H9 (cell line): ENCODE measurements at regions not wholly inside any gene's neighbourhood (a gene's known extent, or its start where the extent isn't known, plus 50 kb on each side); places are given as distances from the start of the nearest gene placed in this dataset.

Source experiments
- DNase-seq: peaks from one replicate; pipeline ENCODE4 v3.0.0-alpha.2; 2017
- H2AFZ ChIP-seq: one replicate; pipeline ENCODE4 v1.6.1; 2013; ENCODE audit warnings: mild to moderate bottlenecking, low read length, control low read depth, moderate library complexity
- H2AK5ac ChIP-seq: 2 replicates; pipeline ENCODE4 v1.6.1; 2013; ENCODE audit warnings: low read length, control low read depth, mixed read lengths; ENCODE audit not compliant: insufficient read length
- H2BK120ac ChIP-seq: one replicate; pipeline ENCODE4 v1.6.1; 2013; ENCODE audit warnings: low read depth, mild to moderate bottlenecking, low read length, control low read depth, inconsistent platforms; ENCODE audit not compliant: poor library complexity, severe bottlenecking
- H2BK12ac ChIP-seq: 2 replicates; pipeline ENCODE4 v1.6.1; 2013; ENCODE audit warnings: low read length, control low read depth, mixed read lengths, low read depth; ENCODE audit not compliant: insufficient read length
- H2BK15ac ChIP-seq: 2 replicates; pipeline ENCODE4 v1.6.1; 2013; ENCODE audit warnings: low read depth, low read length, control low read depth
- H2BK20ac ChIP-seq: one replicate; pipeline ENCODE4 v1.6.1; 2013; ENCODE audit warnings: low read depth, mild to moderate bottlenecking, low read length, control low read depth, inconsistent platforms; ENCODE audit not compliant: poor library complexity, severe bottlenecking
- H2BK5ac ChIP-seq: 2 replicates; pipeline ENCODE4 v1.6.1; 2013; ENCODE audit warnings: low read length, control low read depth, mixed read lengths; ENCODE audit not compliant: insufficient read length
- H3K14ac ChIP-seq: 2 replicates; pipeline ENCODE4 v1.6.1; 2013; ENCODE audit warnings: low read length, control low read depth; ENCODE audit not compliant: insufficient read depth
- H3K18ac ChIP-seq: 2 replicates; pipeline ENCODE4 v1.6.1; 2013; ENCODE audit warnings: low read depth, mild to moderate bottlenecking, mixed read lengths, low read length, control low read depth; ENCODE audit not compliant: insufficient read length
- H3K23ac ChIP-seq: 2 replicates; pipeline ENCODE4 v1.6.1; 2013; ENCODE audit warnings: low read length, control low read depth, mixed read lengths, low read depth; ENCODE audit not compliant: insufficient read length
- H3K23me2 ChIP-seq: 2 replicates; pipeline ENCODE4 v1.6.1; 2013; ENCODE audit warnings: low read depth, mild to moderate bottlenecking, mixed read lengths, low read length, control low read depth; ENCODE audit not compliant: insufficient read length, poor library complexity, severe bottlenecking
- H3K27ac ChIP-seq: 2 replicates; pipeline ENCODE4 v1.5.1; 2013; ENCODE audit warnings: low read length, control low read depth, mixed read lengths, low read depth; ENCODE audit not compliant: insufficient read length
- H3K27me3 ChIP-seq: 2 replicates; pipeline ENCODE4 v1.6.1; 2013; ENCODE audit warnings: low read length, control low read depth, inconsistent platforms; ENCODE audit not compliant: insufficient read depth
- H3K4ac ChIP-seq: 2 replicates; pipeline ENCODE4 v1.6.1; 2013; ENCODE audit warnings: low read depth, mild to moderate bottlenecking, control low read depth, inconsistent platforms, low read length, moderate library complexity
- H3K4me1 ChIP-seq: 2 replicates; pipeline ENCODE4 v1.6.1; 2013; ENCODE audit warnings: low read length, control low read depth, inconsistent platforms; ENCODE audit not compliant: insufficient read depth
- H3K4me2 ChIP-seq: 2 replicates; pipeline ENCODE4 v1.6.1; 2013; ENCODE audit warnings: low read length, control low read depth, mixed read lengths; ENCODE audit not compliant: insufficient read length, insufficient read depth
- H3K56ac ChIP-seq: 2 replicates; pipeline ENCODE4 v1.6.1; 2013; ENCODE audit warnings: low read depth, mild to moderate bottlenecking, mixed read lengths, low read length, control low read depth; ENCODE audit not compliant: insufficient read length
- H3K79me1 ChIP-seq: 2 replicates; pipeline ENCODE4 v1.6.1; 2013; ENCODE audit warnings: low read depth, mild to moderate bottlenecking, moderate library complexity, low read length, control low read depth, inconsistent platforms; ENCODE audit not compliant: insufficient read depth, poor library complexity, severe bottlenecking
- H3K79me2 ChIP-seq: 2 replicates; pipeline ENCODE4 v1.6.1; 2013; ENCODE audit warnings: low read length, control low read depth, inconsistent platforms; ENCODE audit not compliant: insufficient read depth
- H3K9ac ChIP-seq: 2 replicates; pipeline ENCODE4 v1.6.1; 2013; ENCODE audit warnings: low read length, control low read depth, mixed read lengths; ENCODE audit not compliant: insufficient read length; ENCODE audit errors: extremely low read depth
- H3K9me3 ChIP-seq: one replicate; pipeline ENCODE4 v1.6.1; 2013; ENCODE audit warnings: low read depth, low read length, inconsistent platforms; ENCODE audit not compliant: control insufficient read depth
- H3T11ph ChIP-seq: one replicate; pipeline ENCODE4 v1.6.1; 2013; ENCODE audit warnings: mild to moderate bottlenecking, low read length, control low read depth, inconsistent platforms
- H4K20me1 ChIP-seq: one replicate; pipeline ENCODE4 v1.6.1; 2013; ENCODE audit not compliant: control insufficient read depth, insufficient read length, insufficient read depth
- H4K5ac ChIP-seq: 2 replicates; pipeline ENCODE4 v1.6.1; 2013; ENCODE audit warnings: low read depth, mild to moderate bottlenecking, mixed read lengths, low read length, control low read depth; ENCODE audit not compliant: insufficient read length
- H4K8ac ChIP-seq: replicated peaks from 2 replicates; pipeline ENCODE4 v1.6.1; 2013; ENCODE audit warnings: low read length, control low read depth, mixed read lengths, low read depth; ENCODE audit not compliant: insufficient read length
- H4K91ac ChIP-seq: 2 replicates; pipeline ENCODE4 v1.6.1; 2013; ENCODE audit warnings: low read depth, mild to moderate bottlenecking, moderate library complexity, mixed read lengths, low read length, control low read depth; ENCODE audit not compliant: insufficient read length
- H3K27ac Mint-ChIP-seq, 3 experiments: 2 replicates in 2 of 3; 3 replicates in 1 of 3; pipeline ENCODE4 v1.8.0; 2020 to 2021; ENCODE audit warnings: mixed read lengths in 3 of 3, mild to moderate bottlenecking in 1 of 3, moderate library complexity in 1 of 3
- H3K27me3 Mint-ChIP-seq: 2 replicates; pipeline ENCODE4 v1.8.0; 2021; ENCODE audit warnings: low read depth, mild to moderate bottlenecking, moderate library complexity, mixed read lengths
- H3K36me3 Mint-ChIP-seq, 3 experiments: 2 replicates in 2 of 3; 3 replicates in 1 of 3; pipeline ENCODE4 v1.8.0; 2020 to 2021; ENCODE audit warnings: low read depth in 3 of 3, mixed read lengths in 3 of 3; ENCODE audit not compliant: insufficient read depth in 1 of 3
- H3K4me1 Mint-ChIP-seq, 2 experiments: 2 replicates each; pipeline ENCODE4 v1.8.0; 2020; ENCODE audit warnings: mixed read lengths in 2 of 2
- H3K4me3 Mint-ChIP-seq, 2 experiments: 2 replicates in 1 of 2; 3 replicates in 1 of 2; pipeline ENCODE4 v1.8.0; 2020 to 2021; ENCODE audit warnings: mild to moderate bottlenecking in 2 of 2, mixed read lengths in 2 of 2, moderate library complexity in 1 of 2
- H3K9me3 Mint-ChIP-seq, 2 experiments: 2 replicates in 1 of 2; 3 replicates in 1 of 2; pipeline ENCODE4 v1.8.0; 2020; ENCODE audit warnings: mild to moderate bottlenecking in 2 of 2, mixed read lengths in 2 of 2, moderate library complexity in 1 of 2
- WGBS: extraction: QIAGEN DNeasy Blood & Tissue Kit; methylation state at CpG from one replicate; pipeline ENCODE4 v1.1.7; 2013; ENCODE audit warnings: missing lambda C conversion rate, low lambda C conversion rate, mixed read lengths; ENCODE audit not compliant: insufficient read length; ENCODE audit errors: extremely low coverage; 5-methylcytosine and 5-hydroxymethylcytosine counted together
- TF ChIP-seq, protein P1 (sequence below): fragments of 200-600 bp; sonication (generic); conservative IDR thresholded peaks from 3 replicates; pipeline ENCODE4 v1.8.0; 2021; ENCODE audit warnings: antibody characterized with exemption, mild to moderate bottlenecking

GRCh38 chr9:129548571-129549135 lies 72.2 kb downstream of the C9orf50 start:
- H3K4me3 Mint-ChIP-seq: peak overlapping the region in 1 of 2 experiments; percentile 72; a peak in 1 of 5 replicates
- TF ChIP-seq, protein P1, sequence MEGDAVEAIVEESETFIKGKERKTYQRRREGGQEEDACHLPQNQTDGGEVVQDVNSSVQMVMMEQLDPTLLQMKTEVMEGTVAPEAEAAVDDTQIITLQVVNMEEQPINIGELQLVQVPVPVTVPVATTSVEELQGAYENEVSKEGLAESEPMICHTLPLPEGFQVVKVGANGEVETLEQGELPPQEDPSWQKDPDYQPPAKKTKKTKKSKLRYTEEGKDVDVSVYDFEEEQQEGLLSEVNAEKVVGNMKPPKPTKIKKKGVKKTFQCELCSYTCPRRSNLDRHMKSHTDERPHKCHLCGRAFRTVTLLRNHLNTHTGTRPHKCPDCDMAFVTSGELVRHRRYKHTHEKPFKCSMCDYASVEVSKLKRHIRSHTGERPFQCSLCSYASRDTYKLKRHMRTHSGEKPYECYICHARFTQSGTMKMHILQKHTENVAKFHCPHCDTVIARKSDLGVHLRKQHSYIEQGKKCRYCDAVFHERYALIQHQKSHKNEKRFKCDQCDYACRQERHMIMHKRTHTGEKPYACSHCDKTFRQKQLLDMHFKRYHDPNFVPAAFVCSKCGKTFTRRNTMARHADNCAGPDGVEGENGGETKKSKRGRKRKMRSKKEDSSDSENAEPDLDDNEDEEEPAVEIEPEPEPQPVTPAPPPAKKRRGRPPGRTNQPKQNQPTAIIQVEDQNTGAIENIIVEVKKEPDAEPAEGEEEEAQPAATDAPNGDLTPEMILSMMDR: no peak
- peaks cover 1 to 2% of the 10 kb centered on the region in 2 experiments; a peak in 3 of 5 replicates for H3K9me3 Mint-ChIP-seq
- Histone ChIP-seq H2BK12ac (no peak overlapping the region), H3K79me1 (no peaks in the 10 kb centered on the region), H3T11ph (no peak overlapping the region), H3K23ac (no peak overlapping the region), H3K27me3 (peaks cover 6% of the 10 kb centered on the region; the same call in 1 of the 2 replicates), H3K9ac (no peak overlapping the region), H3K9me3 (no peaks in the 10 kb centered on the region), H3K4ac (no peak overlapping the region), H2BK20ac (no peak overlapping the region), H2BK15ac (no peak overlapping the region), H3K4me2 (no peak overlapping the region), H3K27ac (no peak overlapping the region), H3K79me2 (no peaks in the 10 kb centered on the region), H4K8ac (no peak overlapping the region), H4K5ac (no peak overlapping the region), H3K14ac (no peak overlapping the region; the same call in 1 of the 2 replicates), H3K56ac (no peak overlapping the region), H4K20me1 (no peaks in the 10 kb centered on the region), H2AK5ac (no peak overlapping the region), H2BK120ac (no peak overlapping the region), H3K23me2 (peaks cover 6% of the 10 kb centered on the region), H4K91ac (no peak overlapping the region), H3K4me1 (no peaks in the 10 kb centered on the region), H2BK5ac (no peak overlapping the region), H3K18ac (no peak overlapping the region), H2AFZ (no peak overlapping the region)
- no CpG with 5 or more reads among the region's 11 CpGs for WGBS
- peak overlapping the region in 1 of 3 experiments; percentile 31; a peak in 1 of 7 replicates for H3K27ac Mint-ChIP-seq
- no peak for DNase-seq
- H3K4me1 Mint-ChIP-seq: peaks cover 6 to 21% of the 10 kb centered on the region in 2 experiments; a peak in 3 of 4 replicates
- peaks cover 74% of the 10 kb centered on the region for H3K27me3 Mint-ChIP-seq
- no peaks in the 10 kb centered on the region for H3K36me3 Mint-ChIP-seq
